MM.1S (cell line): ENCODE measurements at regions not wholly inside any gene's neighbourhood (a gene's known extent, or its start where the extent isn't known, plus 50 kb on each side); places are given as distances from the start of the nearest gene placed in this dataset.

Source experiments
- CTCF ChIP-seq: fragments of 300-600 bp; sonication (generic); IDR thresholded peaks from 2 replicates; pipeline ENCODE4 v1.5.1; 2016; ENCODE audit warnings: antibody characterized with exemption, low read length, mixed read lengths
- EZH2 ChIP-seq: fragments of 300-600 bp; sonication (generic); optimal IDR thresholded peaks from 2 replicates; pipeline ENCODE3; 2017; ENCODE audit warnings: low read depth, mild to moderate bottlenecking, antibody characterized with exemption, low read length, mixed read lengths
- EZH2phosphoT487 ChIP-seq: fragments of 300-600 bp; sonication (generic); IDR thresholded peaks from 2 replicates; pipeline ENCODE4 v1.6.1; 2018; ENCODE audit warnings: antibody characterized with exemption, low read length

- no peak for TF ChIP-seq CTCF
- no peak for TF ChIP-seq EZH2phosphoT487
- TF ChIP-seq EZH2, result no peak
Measured at GRCh38 chr1:29394521-29395225, 158.4 kb downstream of the PTPRU start.
